HAP-1 (cell line): ENCODE measurements at regions not wholly inside any gene's neighbourhood (a gene's known extent, or its start where the extent isn't known, plus 50 kb on each side); places are given as distances from the start of the nearest gene placed in this dataset.
"Not testable (repeated sequence)": the region's sequence is repeated elsewhere in the genome, so short reads cannot be mapped to it uniquely, and the experiment has no call there.

ENCODE experiments used
- DNase-seq, 2 experiments: peaks; one replicate each; pipeline ENCODE4 v3.0.0-alpha.2; 2016 to 2020; ENCODE audit warnings: low spot score in 2 of 2
- H3K27me3 ChIP-seq: fragments of 250-450 bp; sonication (Bioruptor Pico); 2 replicates; pipeline ENCODE4 v1.5.1; 2020; ENCODE audit warnings: low read depth, mild to moderate bottlenecking, moderate library complexity
- H3K36me3 ChIP-seq: fragments of 250-450 bp; sonication (Bioruptor Pico); replicated peaks from 2 replicates; pipeline ENCODE4 v1.5.1; 2020; ENCODE audit warnings: mild to moderate bottlenecking
- H3K4me1 ChIP-seq: fragments of 250-450 bp; sonication (Bioruptor Pico); 2 replicates; pipeline ENCODE4 v1.5.1; 2020; ENCODE audit warnings: mild to moderate bottlenecking
- H3K4me3 ChIP-seq: fragments of 250-450 bp; sonication (Bioruptor Pico); 2 replicates; pipeline ENCODE4 v1.5.1; 2020; ENCODE audit warnings: mild to moderate bottlenecking, moderate library complexity
- H3K9me3 ChIP-seq: fragments of 250-450 bp; sonication (Bioruptor Pico); 2 replicates; pipeline ENCODE4 v1.5.1; 2020; ENCODE audit warnings: mild to moderate bottlenecking, moderate library complexity
- in situ Hi-C: fragments of 300-500 bp; cut with MboI; formaldehyde crosslinking; loops from 3 replicates; pipeline ENCODE4 v1.14.3; 2020; ENCODE audit warnings: low sequenced_read_pairs, inconsistent platforms, mixed read lengths

DNA sequence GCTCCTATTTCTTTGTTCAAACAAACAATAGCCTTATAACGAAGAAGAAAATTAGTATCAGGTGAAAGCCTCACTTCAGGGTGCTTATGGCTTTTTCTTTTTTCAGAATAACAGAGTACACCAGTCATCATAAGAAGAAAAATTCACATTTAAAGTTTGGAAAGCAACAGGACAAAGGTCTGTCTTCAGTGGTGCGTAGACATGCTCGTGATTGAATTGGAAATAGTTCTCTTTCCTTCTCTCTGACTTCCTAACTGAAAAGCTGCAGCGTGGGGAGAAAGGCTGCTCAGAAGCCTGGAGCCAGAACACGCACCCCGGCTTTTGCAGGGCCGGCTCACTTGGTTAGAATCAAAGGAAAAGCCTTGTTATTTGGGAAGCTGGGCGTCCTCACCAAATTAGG lies 127.6 kb upstream of the ZNF516 start:
- H3K4me3 ChIP-seq, result no peak overlapping the region

DNA sequence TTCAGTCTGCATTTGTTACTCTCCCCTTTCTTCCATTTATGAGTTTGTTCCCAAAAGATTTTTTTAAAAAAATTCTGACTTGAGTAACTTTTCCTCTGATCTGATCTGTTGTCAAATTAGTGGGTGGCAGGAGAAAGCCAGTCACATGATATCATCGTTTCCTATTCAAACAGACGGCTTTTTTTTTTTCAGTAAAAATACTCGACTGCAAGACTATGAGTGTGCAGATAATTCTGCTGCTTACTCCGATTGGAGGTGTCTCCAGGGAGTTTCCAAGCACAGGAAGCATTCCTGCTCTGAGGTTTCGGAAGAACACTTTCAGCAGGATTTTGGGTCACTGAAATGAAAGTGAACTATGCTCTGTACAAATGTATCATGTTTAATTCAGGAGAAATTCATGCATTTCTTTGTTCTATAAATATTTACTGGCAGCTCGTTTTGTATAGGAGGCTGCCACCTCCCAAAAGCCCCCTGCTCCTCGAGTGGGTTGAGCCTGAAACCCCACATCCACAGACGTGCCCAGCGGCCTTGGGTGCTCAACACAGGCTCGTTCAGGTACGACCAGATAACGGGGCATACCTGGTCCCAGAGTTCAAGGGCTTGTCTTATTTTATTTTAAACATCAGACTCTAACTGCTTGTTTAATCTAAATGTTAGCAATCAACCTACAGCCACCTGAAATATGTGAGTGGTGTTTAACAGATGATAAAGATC lies 126.9 kb upstream of the ZNF516 start:
- Histone ChIP-seq H3K27me3 (no peaks in the 10 kb centered on the region), H3K4me3 (no peak overlapping the region), H3K4me1 (peaks cover 32% of the 10 kb centered on the region), H3K36me3 (no peaks in the 10 kb centered on the region), H3K9me3 (no peaks in the 10 kb centered on the region; the same call in 1 of the 2 replicates)
- DNase-seq, result peak in 1 of 2 experiments; percentile 34
- in situ Hi-C loops, result no loop called here

More for the DNA sequence above, 127.6 kb upstream of the ZNF516 start:
- no peak for DNase-seq
- H3K9me3 ChIP-seq, result no peaks in the 10 kb centered on the region; the same call in 1 of the 2 replicates
- H3K4me1 ChIP-seq, result peaks cover 32% of the 10 kb centered on the region
- H3K36me3 ChIP-seq, result no peaks in the 10 kb centered on the region
- no peaks in the 10 kb centered on the region for H3K27me3 ChIP-seq
- in situ Hi-C loops, result no loop called here

DNA sequence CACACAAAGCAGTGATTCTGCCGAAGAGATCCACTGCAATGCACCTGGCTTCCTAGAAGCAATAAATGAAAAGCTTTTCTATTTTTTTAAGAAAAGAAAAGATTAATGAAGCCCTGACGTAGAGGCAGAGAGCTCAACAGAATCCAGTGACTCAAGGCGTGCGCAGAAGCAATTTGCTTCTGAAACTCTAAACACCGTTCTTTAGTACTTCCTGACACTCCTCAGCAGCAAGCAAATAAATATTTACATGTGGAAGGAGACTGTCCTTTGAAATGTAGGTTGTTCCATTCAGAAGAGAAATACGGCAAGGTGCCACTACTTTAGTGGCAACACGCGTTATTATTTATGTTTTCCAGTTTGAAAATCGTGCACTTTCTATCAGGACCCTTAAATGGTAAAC lies 126.2 kb upstream of the ZNF516 start:
- DNase-seq, result no peak
- Histone ChIP-seq H3K9me3 (no peaks in the 10 kb centered on the region), H3K4me1 (peaks cover 32% of the 10 kb centered on the region), H3K36me3 (no peaks in the 10 kb centered on the region), H3K4me3 (no peak overlapping the region), H3K27me3 (no peaks in the 10 kb centered on the region)
- in situ Hi-C loops, result no loop called here

DNA sequence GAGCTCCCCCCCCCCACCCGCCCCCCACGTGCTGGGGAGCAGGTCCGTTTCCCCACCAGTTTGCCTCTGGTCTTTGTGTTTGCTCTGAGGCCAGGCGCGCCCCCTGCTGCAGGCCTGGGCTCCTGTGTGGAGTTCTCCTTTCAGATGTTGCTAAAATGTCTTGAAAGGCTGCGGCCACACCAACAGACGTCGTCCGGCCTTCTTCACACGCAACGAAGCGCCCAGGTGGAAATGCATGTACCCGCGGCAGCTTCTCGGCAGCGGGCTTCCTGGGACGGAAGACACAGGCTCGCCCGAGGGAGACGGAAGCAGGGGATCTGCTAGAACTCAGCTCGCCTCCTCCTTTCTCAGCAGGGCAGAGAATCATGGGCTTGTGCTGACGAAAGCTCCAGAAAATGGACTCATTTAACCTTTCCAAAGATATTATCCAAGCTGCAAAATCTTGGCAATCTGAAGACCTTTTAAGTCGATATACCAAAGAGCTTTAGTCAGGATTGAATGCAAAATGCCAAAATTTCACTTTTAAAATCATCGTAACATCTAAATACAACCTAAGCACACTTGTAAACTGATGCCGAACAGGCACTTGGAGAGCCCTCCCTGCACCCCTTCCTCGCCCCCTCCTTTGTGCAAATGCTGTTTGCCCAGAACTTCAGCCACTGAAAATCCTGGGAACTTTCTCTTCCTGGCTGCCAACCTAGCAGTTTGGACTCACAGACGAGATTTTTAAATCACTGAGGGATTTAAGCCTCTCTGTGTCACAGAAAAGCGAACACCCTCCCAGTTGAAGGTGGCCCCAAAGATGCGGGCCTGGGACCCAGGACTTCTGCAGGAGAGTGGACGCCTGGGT lies 125.5 kb upstream of the ZNF516 start:
- Histone ChIP-seq H3K4me3 (no peak overlapping the region), H3K4me1 (peaks cover 32% of the 10 kb centered on the region), H3K27me3 (no peaks in the 10 kb centered on the region), H3K9me3 (no peaks in the 10 kb centered on the region), H3K36me3 (no peaks in the 10 kb centered on the region)
- in situ Hi-C loops, result no loop called here
- DNase-seq, result peak; percentile 59 to 74

GRCh38 chr18:76619621-76620315 lies 124.7 kb upstream of the ZNF516 start:
- H3K4me1 ChIP-seq, result peaks cover 32% of the 10 kb centered on the region

GRCh38 chr18:76619261-76619620 lies 124.2 kb upstream of the ZNF516 start:
- no peaks in the 10 kb centered on the region for H3K9me3 ChIP-seq
- peaks cover 32% of the 10 kb centered on the region for H3K4me1 ChIP-seq
- in situ Hi-C loops, result no loop called here
- no peaks in the 10 kb centered on the region for H3K36me3 ChIP-seq
- no peak overlapping the region for H3K4me3 ChIP-seq
- DNase-seq, result no peak
- no peaks in the 10 kb centered on the region for H3K27me3 ChIP-seq

More at GRCh38 chr18:76619621-76620315, 124.7 kb upstream of the ZNF516 start:
- in situ Hi-C loops, result no loop called here
- H3K27me3 ChIP-seq, result no peaks in the 10 kb centered on the region
- H3K4me3 ChIP-seq, result no peak overlapping the region
- H3K9me3 ChIP-seq, result no peaks in the 10 kb centered on the region
- peak; percentile 54 to 88 for DNase-seq
- H3K36me3 ChIP-seq, result no peaks in the 10 kb centered on the region

GRCh38 chr18:76618721-76619120 lies 123.7 kb upstream of the ZNF516 start:
- Histone ChIP-seq H3K9me3 (no peaks in the 10 kb centered on the region), H3K4me3 (no peak overlapping the region), H3K27me3 (no peaks in the 10 kb centered on the region), H3K36me3 (no peaks in the 10 kb centered on the region), H3K4me1 (peaks cover 32% of the 10 kb centered on the region)
- no peak for DNase-seq
- in situ Hi-C loops, result no loop called here

- in situ Hi-C loops, result no loop called here
These were observed 121.3 kb upstream of the ZNF516 start for GRCh38 chr18:76616373-76616772.

GRCh38 chr18:76615065-76615733 lies 120.2 kb upstream of the ZNF516 start:
- no peaks in the 10 kb centered on the region for H3K36me3 ChIP-seq
- in situ Hi-C loops, result no loop called here
- DNase-seq, result no peak

More at GRCh38 chr18:76616373-76616772, 121.3 kb upstream of the ZNF516 start:
- Histone ChIP-seq H3K9me3 (no peaks in the 10 kb centered on the region), H3K36me3 (no peaks in the 10 kb centered on the region), H3K4me1 (peaks cover 21% of the 10 kb centered on the region), H3K4me3 (no peak overlapping the region), H3K27me3 (no peaks in the 10 kb centered on the region)
- DNase-seq, result no peak

DNA sequence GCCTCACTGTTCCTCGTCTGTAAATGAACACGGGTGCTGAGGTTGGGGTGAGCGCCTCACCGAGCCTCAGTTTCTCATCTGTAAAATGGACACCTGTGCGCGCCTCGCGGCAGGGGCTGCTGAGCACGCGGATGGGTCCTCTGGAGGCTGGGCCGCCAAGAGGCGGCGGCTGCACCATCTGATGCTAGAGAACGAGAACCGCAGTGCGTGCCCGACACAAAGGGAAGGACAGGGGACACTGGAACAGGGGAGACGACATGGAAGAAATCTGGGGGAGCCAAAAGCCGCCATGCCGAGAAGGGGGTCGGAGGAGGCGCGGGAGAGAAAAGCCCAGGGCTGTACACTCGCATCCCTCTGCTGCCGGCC lies 118.7 kb upstream of the ZNF516 start:
- no peaks in the 10 kb centered on the region; the same call in 1 of the 2 replicates for H3K4me1 ChIP-seq

More at GRCh38 chr18:76615065-76615733, 120.2 kb upstream of the ZNF516 start:
- H3K27me3 ChIP-seq, result no peaks in the 10 kb centered on the region
- peaks cover 10% of the 10 kb centered on the region for H3K4me1 ChIP-seq
- H3K9me3 ChIP-seq, result no peaks in the 10 kb centered on the region
- no peak overlapping the region for H3K4me3 ChIP-seq

DNA sequence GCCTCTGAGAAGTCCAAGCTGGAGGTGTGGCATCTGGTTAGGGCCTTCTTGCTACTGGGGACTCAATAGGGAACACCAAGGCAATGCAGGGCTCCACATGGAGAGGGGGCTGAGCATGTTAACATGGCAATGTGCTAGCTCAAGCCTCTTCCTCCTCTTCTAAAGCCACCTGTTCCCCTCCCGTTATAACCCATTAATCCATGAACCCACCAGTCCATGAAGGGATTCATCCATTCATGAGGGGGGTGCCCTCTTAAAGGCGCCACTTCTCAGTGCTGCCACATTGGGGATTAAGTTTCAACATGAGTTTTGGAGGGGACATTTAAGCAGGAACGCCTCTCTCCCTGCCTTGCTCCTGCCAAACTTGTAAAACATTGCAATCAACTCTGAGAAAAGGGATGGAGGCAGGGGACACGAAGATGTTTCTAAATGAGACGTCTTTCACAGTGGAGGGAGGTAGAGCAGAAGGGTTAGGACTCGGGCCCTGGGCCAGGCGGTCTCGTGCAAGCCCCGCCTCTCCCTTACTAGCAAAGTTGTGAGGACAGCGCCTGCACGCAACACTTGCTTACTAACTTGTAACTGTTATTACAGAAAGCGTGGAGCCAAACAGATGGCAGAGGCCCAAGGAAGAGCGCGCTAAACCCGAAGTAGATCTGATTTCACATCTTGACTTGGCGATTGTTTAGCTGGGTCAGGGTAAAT lies 118.2 kb upstream of the ZNF516 start:
- no peaks in the 10 kb centered on the region; the same call in 1 of the 2 replicates for H3K4me1 ChIP-seq
- H3K27me3 ChIP-seq, result no peaks in the 10 kb centered on the region
- no peak for DNase-seq
- H3K36me3 ChIP-seq, result no peaks in the 10 kb centered on the region
- H3K4me3 ChIP-seq, result no peak overlapping the region
- in situ Hi-C loops, result no loop called here
- H3K9me3 ChIP-seq, result no peaks in the 10 kb centered on the region

More for the DNA sequence above, 118.7 kb upstream of the ZNF516 start:
- Histone ChIP-seq H3K36me3 (no peaks in the 10 kb centered on the region), H3K27me3 (no peaks in the 10 kb centered on the region), H3K4me3 (no peak overlapping the region), H3K9me3 (no peaks in the 10 kb centered on the region)
- in situ Hi-C loops, result no loop called here
- DNase-seq, result no peak

DNA sequence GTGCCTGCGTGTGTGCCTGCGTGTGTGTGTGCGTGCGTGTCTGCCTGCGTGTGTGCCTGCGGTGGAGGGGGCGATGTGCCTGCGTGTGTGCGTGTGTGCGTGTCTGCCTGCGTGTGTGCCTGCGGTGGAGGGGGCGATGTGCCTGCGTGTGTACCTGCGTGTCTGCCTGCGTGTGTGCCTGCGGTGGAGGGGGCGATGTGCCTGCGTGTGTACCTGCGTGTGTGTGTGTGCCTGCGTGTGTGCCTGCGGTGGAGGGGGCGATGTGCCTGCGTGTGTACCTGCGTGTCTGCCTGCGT lies 116.7 kb upstream of the ZNF516 start:
- H3K27me3 ChIP-seq, H3K9me3 ChIP-seq, in situ Hi-C loops, H3K4me3 ChIP-seq, DNase-seq, H3K4me1 ChIP-seq, H3K36me3 ChIP-seq: not testable (repeated sequence)
